ENCODE measurements at regions not wholly inside any gene's neighbourhood (a gene's known extent, or its start where the extent isn't known, plus 50 kb on each side); places are given as distances from the start of the nearest gene placed in this dataset.

DNA sequence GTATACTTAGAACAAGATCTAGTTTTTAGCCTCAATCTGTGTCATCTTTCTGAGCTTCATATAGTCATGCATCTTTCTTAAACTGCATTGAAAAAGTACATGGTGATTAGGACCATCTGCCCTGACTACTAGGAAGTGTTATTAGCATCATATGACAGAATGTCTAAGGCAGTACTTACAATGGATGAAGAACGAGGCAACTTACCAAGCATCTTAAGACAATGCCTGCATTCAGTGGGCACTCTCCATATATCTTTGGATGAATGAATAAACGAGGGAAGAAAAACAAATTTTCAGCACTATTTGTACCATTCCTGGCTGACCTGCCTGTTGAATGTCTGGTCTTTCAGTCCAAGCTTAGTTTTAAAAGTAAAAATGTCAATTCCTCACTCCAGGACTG lies 185.4 kb upstream of the EPHA3 start:
- TF ChIP-seq TEAD4 (IDR thresholded peaks at IDR 0.05; ENCODE audit: borderline replicate concordance, insufficient read depth) (no peak), TAF1 (IDR thresholded peaks at IDR 0.05; ENCODE audit: borderline replicate concordance, low read depth, low read length) (no peak), FOXM1 (IDR thresholded peaks at IDR 0.05; ENCODE audit: low read depth) (no peak), RXRA (IDR thresholded peaks at IDR 0.05; ENCODE audit: borderline replicate concordance, low read depth) (no peak), FOXJ3 (CRISPR knock-in tag; IDR thresholded peaks at IDR 0.05) (no peak), POLR2AphosphoS5 (IDR thresholded peaks at IDR 0.05; ENCODE audit: low read depth, low read length) (no peak), RFX5 (IDR thresholded peaks at IDR 0.05; ENCODE audit: low read length) (no peak), FOSL2 (IDR thresholded peaks at IDR 0.05; ENCODE audit: borderline replicate concordance, low read depth) (no peak), MXI1 (IDR thresholded peaks at IDR 0.05; ENCODE audit: low read depth, low read length) (no peak), RCOR1 (IDR thresholded peaks at IDR 0.05; ENCODE audit: low read length) (no peak), GATA2 (CRISPR knock-in tag; IDR thresholded peaks at IDR 0.05) (no peak), NRF1 (IDR thresholded peaks at IDR 0.05; ENCODE audit: low read depth, low read length) (no peak), JUND (IDR thresholded peaks at IDR 0.05) (no peak), EZH2phosphoT487 (IDR thresholded peaks at IDR 0.05; ENCODE audit: borderline replicate concordance, low read depth) (no peak)
- TF ChIP-seq, protein P1, sequence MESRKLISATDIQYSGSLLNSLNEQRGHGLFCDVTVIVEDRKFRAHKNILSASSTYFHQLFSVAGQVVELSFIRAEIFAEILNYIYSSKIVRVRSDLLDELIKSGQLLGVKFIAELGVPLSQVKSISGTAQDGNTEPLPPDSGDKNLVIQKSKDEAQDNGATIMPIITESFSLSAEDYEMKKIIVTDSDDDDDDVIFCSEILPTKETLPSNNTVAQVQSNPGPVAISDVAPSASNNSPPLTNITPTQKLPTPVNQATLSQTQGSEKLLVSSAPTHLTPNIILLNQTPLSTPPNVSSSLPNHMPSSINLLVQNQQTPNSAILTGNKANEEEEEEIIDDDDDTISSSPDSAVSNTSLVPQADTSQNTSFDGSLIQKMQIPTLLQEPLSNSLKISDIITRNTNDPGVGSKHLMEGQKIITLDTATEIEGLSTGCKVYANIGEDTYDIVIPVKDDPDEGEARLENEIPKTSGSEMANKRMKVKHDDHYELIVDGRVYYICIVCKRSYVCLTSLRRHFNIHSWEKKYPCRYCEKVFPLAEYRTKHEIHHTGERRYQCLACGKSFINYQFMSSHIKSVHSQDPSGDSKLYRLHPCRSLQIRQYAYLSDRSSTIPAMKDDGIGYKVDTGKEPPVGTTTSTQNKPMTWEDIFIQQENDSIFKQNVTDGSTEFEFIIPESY (IDR thresholded peaks at IDR 0.05; ENCODE audit: borderline replicate concordance, low read depth), result no peak
- TF ChIP-seq, protein P2, sequence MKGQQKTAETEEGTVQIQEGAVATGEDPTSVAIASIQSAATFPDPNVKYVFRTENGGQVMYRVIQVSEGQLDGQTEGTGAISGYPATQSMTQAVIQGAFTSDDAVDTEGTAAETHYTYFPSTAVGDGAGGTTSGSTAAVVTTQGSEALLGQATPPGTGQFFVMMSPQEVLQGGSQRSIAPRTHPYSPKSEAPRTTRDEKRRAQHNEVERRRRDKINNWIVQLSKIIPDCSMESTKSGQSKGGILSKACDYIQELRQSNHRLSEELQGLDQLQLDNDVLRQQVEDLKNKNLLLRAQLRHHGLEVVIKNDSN (IDR thresholded peaks at IDR 0.05; ENCODE audit: borderline replicate concordance, low read depth), result no peak
- TF ChIP-seq, protein P3, sequence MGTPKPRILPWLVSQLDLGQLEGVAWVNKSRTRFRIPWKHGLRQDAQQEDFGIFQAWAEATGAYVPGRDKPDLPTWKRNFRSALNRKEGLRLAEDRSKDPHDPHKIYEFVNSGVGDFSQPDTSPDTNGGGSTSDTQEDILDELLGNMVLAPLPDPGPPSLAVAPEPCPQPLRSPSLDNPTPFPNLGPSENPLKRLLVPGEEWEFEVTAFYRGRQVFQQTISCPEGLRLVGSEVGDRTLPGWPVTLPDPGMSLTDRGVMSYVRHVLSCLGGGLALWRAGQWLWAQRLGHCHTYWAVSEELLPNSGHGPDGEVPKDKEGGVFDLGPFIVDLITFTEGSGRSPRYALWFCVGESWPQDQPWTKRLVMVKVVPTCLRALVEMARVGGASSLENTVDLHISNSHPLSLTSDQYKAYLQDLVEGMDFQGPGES (IDR thresholded peaks at IDR 0.05; ENCODE audit: low read depth, low read length), result no peak
- Histone ChIP-seq H3K9me2 (0 out of 2 replicates have a peak, but pooled peaks cover 4% of the 10 kb centered on the region), H4K20me1 (ENCODE audit: insufficient read depth) (no peaks in the 10 kb centered on the region), H3K9ac (no peak overlapping the region), H3K36me3 (replicated peaks in 1 of 2; ENCODE audit: control insufficient read depth in 1 of 2, insufficient read depth in 2 of 2, low read length in 1 of 2) (no peaks in the 10 kb centered on the region), H3K79me2 (ENCODE audit: insufficient read depth) (no peaks in the 10 kb centered on the region), H3K27ac (ENCODE audit: low read depth in 2 of 2, low read length in 1 of 2) (no peak overlapping the region), H2AFZ (ENCODE audit: low read depth) (no peak overlapping the region), H3K4me1 (ENCODE audit: control insufficient read depth in 1 of 2, insufficient read depth in 2 of 2, low read depth in 1 of 2, low read length in 1 of 2) (no peaks in the 10 kb centered on the region), H3K27me3 (ENCODE audit: insufficient read depth) (no peaks in the 10 kb centered on the region), H3K9me3 (no peaks in the 10 kb centered on the region), H3K4me2 (no peak overlapping the region), H3K4me3 (ENCODE audit: low read depth in 2 of 2, low read length in 1 of 2) (no peak overlapping the region), H3F3A (replicated peaks; ENCODE audit: insufficient read depth) (no peaks in the 10 kb centered on the region)
- POLR2A ChIA-PET, result no interaction called here
- CTCF ChIA-PET, result interaction anchor here (0.7 kb wide), 1 partner anchor 17 kb away, joined by 3 read pairs; no protein-coding TSS in a partner anchor
- WGBS (ENCODE audit: low lambda C conversion rate), result 2% methylated on average over 2 of the region's 2 CpGs
- DNase-seq, result no peak
